IPS-NIHi7 (cell line): ENCODE measurements at regions not wholly inside any gene's neighbourhood (a gene's known extent, or its start where the extent isn't known, plus 50 kb on each side); places are given as distances from the start of the nearest gene placed in this dataset.

Experiments
- DNase-seq: peaks from one replicate; pipeline ENCODE4 v3.0.0; 2012; ENCODE audit warnings: mixed read lengths; ENCODE audit errors: extremely low spot score

GRCh38 chr7:155995183-155995612 is 182.9 kb upstream of the SHH start:
- DNase-seq, result no peak

DNA sequence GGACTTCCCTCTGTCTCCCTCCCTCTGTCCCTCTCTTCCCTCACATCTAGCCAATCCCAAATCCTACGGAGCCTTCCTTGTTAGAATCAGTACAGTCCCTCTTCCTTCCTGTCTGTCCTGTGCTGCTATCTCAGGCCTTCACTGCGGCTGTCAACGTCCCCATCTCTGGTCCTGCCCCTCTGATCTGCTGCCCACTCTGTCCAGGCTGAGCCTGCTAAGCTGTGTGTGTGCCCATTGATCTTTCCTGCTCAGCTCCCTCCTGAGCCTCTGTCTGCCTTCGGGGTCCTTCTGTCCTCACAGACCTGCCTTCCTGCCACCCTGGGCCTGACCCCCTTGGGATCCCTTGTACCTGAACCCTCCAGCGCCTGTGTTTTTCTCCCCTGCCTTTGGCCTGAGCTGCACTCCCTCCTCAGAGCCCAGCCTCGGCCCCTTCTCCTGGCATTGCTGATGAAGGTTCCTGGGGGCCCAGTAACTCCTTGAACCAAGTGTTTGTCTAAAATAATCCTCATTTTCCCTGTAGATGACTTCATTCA is 182.1 kb upstream of the SHH start:
- no peak for DNase-seq

DNA sequence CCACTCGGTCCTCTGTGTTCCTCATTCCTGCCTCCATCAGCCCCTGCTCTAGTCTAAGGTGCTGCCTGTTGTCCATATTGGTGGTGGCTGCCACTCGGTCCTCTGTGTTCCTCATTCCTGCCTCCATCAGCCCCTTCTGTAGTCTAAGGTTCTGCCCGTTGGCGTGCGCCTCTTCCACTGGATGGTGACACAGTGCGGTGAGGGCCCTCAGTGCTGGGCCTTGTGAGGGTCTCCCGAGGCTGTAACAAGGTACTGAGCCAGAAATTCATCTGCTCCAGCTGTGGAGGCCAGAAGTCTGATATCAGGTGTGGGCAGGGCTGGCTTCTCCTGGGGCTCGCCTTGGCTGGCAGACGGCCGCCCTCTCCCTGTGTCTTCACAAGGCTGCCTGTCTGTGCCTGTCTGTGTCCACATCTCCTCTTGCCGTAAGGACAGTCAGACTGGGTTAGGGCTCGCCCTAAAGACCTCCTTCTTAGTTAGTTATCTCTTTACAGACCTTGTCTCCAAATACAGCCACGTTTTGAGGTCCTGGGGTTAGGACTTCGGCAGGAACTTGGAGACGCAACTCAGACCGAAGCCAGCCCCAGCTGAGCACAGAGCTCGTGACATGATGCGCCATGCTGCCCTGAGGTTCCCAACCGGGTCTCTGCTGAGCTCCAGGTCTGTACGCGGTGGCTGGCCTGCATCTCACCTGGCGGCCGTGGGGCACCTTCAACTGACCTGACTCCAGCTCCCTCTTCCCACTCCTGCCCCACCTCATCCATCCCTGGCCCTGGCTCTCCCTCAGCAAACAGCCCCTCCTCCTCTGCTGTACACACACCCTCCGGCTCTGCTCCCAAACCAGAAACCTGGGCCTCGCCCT is 181.4 kb upstream of the SHH start:
- DNase-seq, result no peak

DNA sequence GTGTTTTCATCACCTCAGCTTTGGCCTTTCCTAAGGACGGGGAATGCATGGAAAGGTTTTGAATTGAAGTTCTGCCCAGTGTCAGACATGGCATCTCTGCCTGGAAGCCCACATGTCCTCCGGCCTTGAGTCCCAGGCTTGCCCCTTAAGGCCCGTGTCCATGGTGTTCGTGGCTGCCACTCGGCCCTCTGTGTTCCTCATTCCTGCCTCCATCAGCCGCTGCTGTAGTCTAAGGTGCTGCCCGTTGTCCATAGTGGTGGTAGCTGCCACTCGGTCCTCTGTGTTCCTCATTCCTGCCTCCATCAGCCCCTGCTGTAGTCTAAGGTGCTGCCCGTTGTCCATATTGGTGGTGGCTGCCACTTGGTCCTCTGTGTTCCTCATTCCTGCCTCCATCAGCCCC is 180.7 kb upstream of the SHH start:
- no peak for DNase-seq

- DNase-seq, result no peak
Observed at GRCh38 chr7:155992538-155992937, 180.3 kb upstream of the SHH start.

- no peak for DNase-seq
Observed at GRCh38 chr7:155992107-155992506, 179.8 kb upstream of the SHH start.

DNA sequence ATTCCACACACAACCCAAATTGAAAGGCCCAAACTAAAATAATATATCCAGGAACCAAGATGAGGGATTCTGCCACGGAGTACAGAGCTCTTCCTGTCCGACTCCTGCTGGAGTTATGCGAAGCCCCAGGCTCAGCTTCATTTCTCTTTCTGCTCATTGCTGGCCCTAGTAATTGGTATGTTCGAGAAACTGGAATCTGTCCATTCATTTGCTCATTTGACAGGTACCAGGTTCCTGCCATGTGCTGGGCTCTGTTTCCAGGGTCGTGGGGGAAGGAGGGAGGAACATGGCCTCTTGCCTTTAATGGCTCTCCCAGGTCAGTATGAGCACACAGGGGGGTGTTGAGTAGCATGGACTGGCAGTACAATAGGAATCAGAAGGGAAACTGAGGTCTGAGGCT is 179.2 kb upstream of the SHH start:
- DNase-seq, result no peak

DNA sequence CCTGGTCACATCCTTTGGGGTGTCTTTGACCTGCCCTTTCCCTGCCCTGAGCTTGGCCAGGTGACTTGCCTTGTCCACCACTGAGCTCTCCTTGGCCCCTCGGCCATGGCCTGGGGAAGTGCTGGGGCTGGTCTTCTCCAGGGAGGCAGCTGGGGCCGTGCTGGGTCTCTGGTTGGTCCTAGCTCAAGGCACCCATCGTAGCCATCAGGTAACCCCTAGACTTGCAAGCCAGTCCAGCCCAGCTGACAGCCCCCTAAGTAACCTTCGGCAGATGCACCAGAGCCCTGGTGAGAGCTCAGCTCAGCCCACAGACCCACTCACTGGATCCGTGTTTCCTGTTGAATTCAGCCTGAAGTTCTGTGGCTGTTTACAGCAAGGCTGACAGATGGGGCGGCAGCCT is 176.2 kb upstream of the SHH start:
- no peak for DNase-seq

GRCh38 chr7:155987681-155988235 is 175.5 kb upstream of the SHH start:
- no peak for DNase-seq

GRCh38 chr7:155986497-155987160 is 174.4 kb upstream of the SHH start:
- no peak for DNase-seq

DNA sequence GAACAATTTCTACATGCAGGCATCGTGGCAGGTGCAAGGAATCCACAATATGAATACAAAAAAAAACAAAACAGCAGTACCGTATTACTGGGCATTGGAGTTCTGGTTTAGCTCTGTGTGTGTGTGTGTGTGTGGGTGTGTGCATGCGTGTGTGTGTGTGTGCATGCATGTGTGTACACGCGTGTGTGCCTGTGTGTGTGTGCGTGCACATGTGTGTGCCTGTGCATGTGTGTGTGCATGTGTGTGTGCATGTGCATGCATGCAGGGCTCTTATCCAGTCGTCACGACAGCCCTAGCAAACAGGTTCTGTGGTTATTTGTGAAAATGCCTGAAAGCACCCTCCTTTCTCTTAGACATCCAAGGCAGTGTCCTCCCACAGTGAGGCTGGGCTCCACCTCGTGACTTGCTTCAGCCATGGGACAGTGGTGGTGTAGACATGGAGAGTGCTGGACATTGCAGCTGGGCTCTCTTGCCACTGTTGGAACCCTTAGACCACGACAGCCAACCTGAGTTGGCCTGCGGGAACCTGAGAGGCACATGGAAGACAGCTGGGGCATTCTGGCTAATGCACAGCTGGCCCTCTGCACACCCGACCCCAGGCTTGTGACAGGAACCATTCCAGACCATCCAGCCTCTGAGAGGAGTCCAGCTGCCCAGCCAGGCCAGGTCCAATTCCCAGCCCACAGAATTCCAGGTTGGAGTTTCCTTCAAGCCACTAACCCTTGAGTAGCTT is 173.4 kb upstream of the SHH start:
- DNase-seq, result no peak

- DNase-seq, result no peak
Observed at GRCh38 chr7:155984609-155985405, 172.5 kb upstream of the SHH start.

GRCh38 chr7:155984028-155984580 is 171.8 kb upstream of the SHH start:
- DNase-seq, result no peak

DNA sequence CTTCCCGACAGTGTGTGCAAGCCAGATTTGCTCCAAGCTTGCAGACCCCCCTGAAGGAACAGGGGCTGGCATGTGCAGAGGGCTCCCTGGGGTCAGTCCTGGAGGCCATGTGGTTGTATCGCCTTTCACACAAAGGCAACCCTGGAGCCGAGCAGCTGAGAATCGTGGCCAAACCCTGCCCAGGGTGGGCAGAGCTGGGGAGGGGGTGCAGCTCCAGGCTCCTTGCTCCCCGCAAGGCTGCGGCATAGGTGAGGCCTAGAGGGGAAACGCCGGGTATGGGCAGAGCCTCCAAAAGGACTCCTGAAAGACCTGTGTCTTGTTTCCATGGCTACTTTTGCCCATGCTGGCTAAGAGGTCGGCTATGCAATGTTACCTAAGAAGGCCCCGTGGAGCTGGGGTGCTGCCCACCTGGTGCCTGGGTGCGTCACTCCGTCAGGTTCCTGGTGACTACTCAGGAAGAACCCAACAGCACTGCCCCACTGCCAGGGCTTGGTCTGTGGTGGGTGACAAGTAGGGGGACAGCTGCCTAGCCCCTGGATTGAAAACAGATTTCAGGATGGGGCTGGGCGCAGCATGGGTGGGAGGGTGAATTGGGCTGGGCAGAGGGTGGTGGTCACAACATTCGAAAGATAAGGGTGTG is 171.0 kb upstream of the SHH start:
- no peak for DNase-seq

GRCh38 chr7:155981703-155982102 is 169.4 kb upstream of the SHH start:
- DNase-seq, result no peak

DNA sequence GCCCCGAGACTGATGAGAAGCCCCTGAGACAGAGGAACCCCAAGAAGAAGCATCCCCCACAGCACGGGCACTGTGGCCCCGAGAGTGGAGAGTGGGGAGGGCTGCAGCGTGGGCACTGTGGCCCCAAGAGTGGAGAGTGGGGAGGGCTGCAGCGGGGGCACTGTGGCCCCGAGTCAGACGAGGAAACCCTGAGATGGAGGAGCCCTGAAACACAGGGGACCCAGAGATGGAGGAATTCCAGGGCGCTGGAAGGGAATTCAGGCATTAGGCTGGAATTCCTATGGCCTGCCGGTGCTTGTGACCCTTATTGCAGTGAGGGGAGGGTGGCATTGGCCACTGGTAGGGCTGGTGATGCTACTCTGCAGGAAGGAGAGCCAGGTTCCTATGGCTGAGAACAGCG is 168.6 kb upstream of the SHH start:
- DNase-seq, result no peak

DNA sequence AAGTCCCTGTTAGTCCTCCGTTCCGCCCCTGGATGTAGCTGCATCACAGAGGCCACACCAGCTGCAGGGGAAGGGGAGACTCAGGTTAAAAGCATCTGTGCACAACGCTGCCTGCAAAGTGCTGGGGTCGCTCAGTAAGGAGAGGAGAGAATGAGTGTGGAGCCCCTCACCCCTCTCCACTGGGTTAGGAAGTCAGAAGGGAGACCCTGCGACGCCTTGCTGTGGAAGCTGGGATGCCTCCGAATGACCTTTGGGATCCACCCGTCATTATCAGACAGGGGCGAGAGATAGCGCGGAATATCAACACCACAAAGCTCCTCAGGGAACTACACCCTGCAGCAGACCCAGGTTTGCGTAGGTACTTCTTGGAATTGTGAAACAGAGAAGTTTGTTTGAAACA is 167.7 kb upstream of the SHH start:
- DNase-seq, result no peak

DNA sequence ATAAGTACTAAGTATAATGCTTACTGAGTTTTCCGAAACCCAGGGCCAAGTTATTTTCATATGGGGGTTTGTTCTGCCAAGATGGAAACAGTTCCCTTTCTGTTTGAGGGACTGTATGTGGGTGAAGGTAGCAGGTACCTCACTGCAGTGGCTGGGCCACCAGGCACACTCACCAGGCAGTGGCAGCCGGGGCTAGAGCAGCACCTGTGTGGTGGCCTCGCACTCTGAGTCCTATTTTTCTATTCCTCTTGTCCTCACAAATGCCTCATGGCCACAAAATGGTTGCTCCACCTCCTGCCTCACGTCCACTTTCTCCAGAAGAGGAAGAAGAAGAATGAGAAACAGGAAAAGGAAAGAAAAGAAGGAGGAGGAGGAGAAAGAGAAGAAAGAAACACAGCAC is 167.3 kb upstream of the SHH start:
- DNase-seq, result no peak

DNA sequence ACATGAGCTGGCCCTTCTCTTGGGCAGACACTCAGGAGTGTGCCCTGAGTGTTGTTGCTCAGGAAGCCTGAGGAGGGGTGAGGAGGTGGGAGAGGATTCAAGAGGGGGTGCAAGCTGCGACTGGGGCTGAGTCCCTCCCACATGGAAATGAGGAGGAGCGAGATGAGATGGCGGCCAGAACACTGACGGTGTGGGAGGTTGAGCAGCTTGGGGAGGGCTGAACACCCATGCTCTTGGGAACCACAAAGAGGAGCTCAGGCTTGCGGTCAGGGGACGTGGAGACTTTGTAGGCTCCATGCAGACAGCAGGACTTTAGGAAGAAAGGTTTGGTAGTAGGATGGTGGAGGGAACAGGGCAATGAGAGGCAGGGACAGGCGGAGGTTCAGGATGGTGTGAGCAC is 163.2 kb upstream of the SHH start:
- no peak for DNase-seq

- DNase-seq, result no peak
Observed at GRCh38 chr7:155974186-155974897, 162.1 kb upstream of the SHH start.
